ENCODE measurements at regions not wholly inside any gene's neighbourhood (a gene's known extent, or its start where the extent isn't known, plus 50 kb on each side); places are given as distances from the start of the nearest gene placed in this dataset.

GRCh38 chr6:65876668-65877067 is 169.6 kb upstream of the EYS start:
- Mint-ChIP-seq H3K27me3 (no peaks in the 10 kb centered on the region), H3K27ac (no peak overlapping the region), H3K36me3 (ENCODE audit: low read depth) (no peaks in the 10 kb centered on the region), H3K4me1 (ENCODE audit: low read depth) (no peaks in the 10 kb centered on the region), H3K9me3 (no peaks in the 10 kb centered on the region), H3K4me3 (no peak overlapping the region)
- intact Hi-C loops (cut with micrococcal nuclease) = no loop called here

DNA sequence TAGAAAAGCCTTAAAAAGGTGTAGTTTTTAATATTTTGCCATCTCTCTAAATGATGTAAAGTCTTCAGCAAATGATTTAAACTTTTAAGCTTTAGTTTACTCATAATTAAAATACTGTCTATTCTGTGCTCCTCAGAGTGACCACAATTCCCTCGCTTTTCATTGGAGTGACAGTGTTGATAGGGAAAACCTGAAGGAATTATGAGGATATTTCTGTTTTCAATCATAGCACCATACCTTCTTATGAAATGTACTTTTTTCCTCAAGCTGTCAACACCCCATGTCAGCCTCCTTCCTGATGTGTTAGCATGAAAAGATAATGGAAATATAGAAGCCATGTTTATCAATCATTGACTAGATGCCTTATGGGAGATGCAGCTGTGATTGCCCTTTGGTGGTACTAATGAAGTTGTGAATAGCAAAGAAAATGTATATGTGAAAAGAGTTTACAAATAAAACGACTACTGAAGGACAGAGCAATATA is 145.4 kb upstream of the EYS start:
- no peak overlapping the region for H3K27ac Mint-ChIP-seq

GRCh38 chr6:65830151-65830550 is 123.1 kb upstream of the EYS start:
- intact Hi-C loops (cut with micrococcal nuclease) = no loop called here
- H3K4me3 Mint-ChIP-seq = no peak overlapping the region
- H3K9me3 Mint-ChIP-seq = peaks cover 25% of the 10 kb centered on the region
- no peaks in the 10 kb centered on the region for H3K36me3 Mint-ChIP-seq (ENCODE audit: low read depth)
- no peak overlapping the region for H3K27ac Mint-ChIP-seq
- H3K27me3 Mint-ChIP-seq = no peaks in the 10 kb centered on the region
- no peaks in the 10 kb centered on the region for H3K4me1 Mint-ChIP-seq (ENCODE audit: low read depth)

More for the DNA sequence above, 145.4 kb upstream of the EYS start:
- Mint-ChIP-seq H3K4me3 (no peak overlapping the region), H3K36me3 (ENCODE audit: low read depth) (no peaks in the 10 kb centered on the region), H3K4me1 (ENCODE audit: low read depth) (no peaks in the 10 kb centered on the region), H3K27me3 (no peaks in the 10 kb centered on the region), H3K9me3 (peaks cover 22% of the 10 kb centered on the region)
- intact Hi-C loops (cut with micrococcal nuclease) = no loop called here

GRCh38 chr6:65819152-65819551 is 112.1 kb upstream of the EYS start:
- intact Hi-C loops (cut with micrococcal nuclease) = no loop called here
- Mint-ChIP-seq H3K4me3 (no peak overlapping the region), H3K9me3 (peaks cover 16% of the 10 kb centered on the region), H3K36me3 (ENCODE audit: low read depth) (no peaks in the 10 kb centered on the region), H3K4me1 (ENCODE audit: low read depth) (no peaks in the 10 kb centered on the region), H3K27ac (no peak overlapping the region), H3K27me3 (no peaks in the 10 kb centered on the region)

DNA sequence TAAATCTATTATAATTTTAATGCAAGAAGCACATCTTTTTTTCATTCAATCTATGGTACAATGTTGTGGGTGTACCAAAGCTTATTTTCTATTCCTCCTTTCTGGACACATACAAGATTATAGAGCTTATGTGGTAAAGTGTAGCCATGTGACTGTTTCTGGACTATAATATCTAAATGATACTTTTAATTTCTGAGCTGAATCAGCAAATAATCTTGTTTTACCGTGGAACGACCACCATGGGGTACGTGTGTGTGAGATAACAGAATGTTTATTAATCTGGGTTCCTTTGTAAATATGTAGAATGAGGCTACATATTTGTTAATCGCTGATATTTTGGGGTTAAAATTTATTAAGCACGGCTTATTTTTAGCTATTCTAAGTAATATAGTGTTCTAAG is 111.5 kb upstream of the EYS start:
- Mint-ChIP-seq H3K4me1 (ENCODE audit: low read depth) (no peaks in the 10 kb centered on the region), H3K36me3 (ENCODE audit: low read depth) (no peaks in the 10 kb centered on the region), H3K27ac (no peak overlapping the region), H3K4me3 (no peak overlapping the region), H3K9me3 (peaks cover 16% of the 10 kb centered on the region), H3K27me3 (no peaks in the 10 kb centered on the region)
- intact Hi-C loops (cut with micrococcal nuclease) = no loop called here

GRCh38 chr6:65816991-65817390 is 110.0 kb upstream of the EYS start:
- Mint-ChIP-seq H3K36me3 (ENCODE audit: low read depth) (no peaks in the 10 kb centered on the region), H3K4me3 (no peak overlapping the region), H3K9me3 (peaks cover 16% of the 10 kb centered on the region), H3K4me1 (ENCODE audit: low read depth) (no peaks in the 10 kb centered on the region), H3K27ac (no peak overlapping the region), H3K27me3 (no peaks in the 10 kb centered on the region)
- intact Hi-C loops (cut with micrococcal nuclease) = no loop called here

DNA sequence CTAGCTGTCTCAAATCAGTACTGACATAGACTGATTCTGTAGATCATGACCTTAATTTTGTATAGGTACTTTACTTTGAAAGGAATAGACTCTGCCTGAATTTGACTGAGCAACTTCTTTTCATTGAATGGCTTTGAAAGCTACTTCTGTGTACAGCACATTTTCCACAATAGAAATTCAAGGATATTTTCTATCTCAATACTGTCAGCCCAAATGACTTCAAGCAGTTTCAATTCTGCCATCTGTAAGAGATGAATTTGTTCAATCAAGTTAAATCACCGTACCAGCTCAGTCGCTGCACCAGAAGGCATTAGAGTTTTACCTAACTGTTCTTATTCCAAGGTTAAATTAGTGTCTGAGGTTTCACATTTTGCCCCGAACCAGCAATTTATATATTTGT is 107.0 kb upstream of the EYS start:
- H3K27ac Mint-ChIP-seq = no peak overlapping the region
- no peak overlapping the region for H3K4me3 Mint-ChIP-seq
- H3K36me3 Mint-ChIP-seq (ENCODE audit: low read depth) = no peaks in the 10 kb centered on the region
- intact Hi-C loops (cut with micrococcal nuclease) = no loop called here
- H3K4me1 Mint-ChIP-seq (ENCODE audit: low read depth) = no peaks in the 10 kb centered on the region
- H3K9me3 Mint-ChIP-seq = no peaks in the 10 kb centered on the region
- H3K27me3 Mint-ChIP-seq = no peaks in the 10 kb centered on the region

- no peaks in the 10 kb centered on the region for H3K36me3 Mint-ChIP-seq (ENCODE audit: low read depth)
- H3K27me3 Mint-ChIP-seq = no peaks in the 10 kb centered on the region
- H3K4me3 Mint-ChIP-seq = no peak overlapping the region
- H3K4me1 Mint-ChIP-seq (ENCODE audit: low read depth) = no peaks in the 10 kb centered on the region
- peaks cover 6% of the 10 kb centered on the region for H3K9me3 Mint-ChIP-seq
- intact Hi-C loops (cut with micrococcal nuclease) = no loop called here
- H3K27ac Mint-ChIP-seq = no peak overlapping the region
Observed at GRCh38 chr6:65803186-65803585, 96.2 kb upstream of the EYS start.

GRCh38 chr6:65799389-65799788 is 92.4 kb upstream of the EYS start:
- H3K4me1 Mint-ChIP-seq (ENCODE audit: low read depth) = no peaks in the 10 kb centered on the region
- H3K4me3 Mint-ChIP-seq = no peak overlapping the region
- no peaks in the 10 kb centered on the region for H3K9me3 Mint-ChIP-seq
- no peaks in the 10 kb centered on the region for H3K27me3 Mint-ChIP-seq
- no peak overlapping the region for H3K27ac Mint-ChIP-seq
- intact Hi-C loops (cut with micrococcal nuclease) = no loop called here
- H3K36me3 Mint-ChIP-seq (ENCODE audit: low read depth) = no peaks in the 10 kb centered on the region

DNA sequence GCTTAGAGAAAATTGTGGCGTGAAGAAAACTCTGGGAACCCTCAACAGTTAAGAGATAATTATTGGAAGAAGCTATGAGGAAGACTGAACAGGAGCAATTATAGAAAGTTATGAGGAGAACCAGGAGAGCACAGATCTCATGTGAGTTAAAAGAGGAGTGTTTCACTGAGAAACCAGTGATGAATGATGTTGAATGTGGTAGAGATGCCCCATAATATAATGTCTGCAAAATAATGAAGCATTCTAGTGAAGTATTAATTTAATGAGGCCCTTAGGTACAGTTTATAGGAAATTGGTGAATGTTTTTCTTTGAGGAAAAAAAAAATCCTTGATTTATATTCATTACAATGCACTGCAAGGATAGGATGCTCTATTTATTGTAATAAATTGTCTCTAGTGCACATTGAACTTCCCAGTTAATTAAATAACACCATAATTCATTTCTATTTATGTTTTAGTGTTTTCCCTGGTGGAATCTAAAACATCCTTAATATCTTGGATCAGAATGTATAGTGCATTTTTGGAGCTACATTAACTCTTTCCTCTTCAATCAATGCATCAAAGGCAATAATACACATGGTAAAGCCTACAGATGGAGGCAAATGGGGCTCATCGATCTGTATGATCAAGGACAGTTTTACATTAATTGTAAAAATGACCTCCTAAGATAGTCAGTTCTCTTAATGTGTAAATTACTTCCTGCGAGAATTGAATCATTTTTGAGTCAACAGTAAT is 91.4 kb upstream of the EYS start:
- no peaks in the 10 kb centered on the region for H3K4me1 Mint-ChIP-seq (ENCODE audit: low read depth)
- intact Hi-C loops (cut with micrococcal nuclease) = no loop called here
- H3K36me3 Mint-ChIP-seq (ENCODE audit: low read depth) = no peaks in the 10 kb centered on the region
- no peak overlapping the region for H3K4me3 Mint-ChIP-seq
- H3K27me3 Mint-ChIP-seq = no peaks in the 10 kb centered on the region
- H3K9me3 Mint-ChIP-seq = no peaks in the 10 kb centered on the region
- H3K27ac Mint-ChIP-seq = no peak overlapping the region

DNA sequence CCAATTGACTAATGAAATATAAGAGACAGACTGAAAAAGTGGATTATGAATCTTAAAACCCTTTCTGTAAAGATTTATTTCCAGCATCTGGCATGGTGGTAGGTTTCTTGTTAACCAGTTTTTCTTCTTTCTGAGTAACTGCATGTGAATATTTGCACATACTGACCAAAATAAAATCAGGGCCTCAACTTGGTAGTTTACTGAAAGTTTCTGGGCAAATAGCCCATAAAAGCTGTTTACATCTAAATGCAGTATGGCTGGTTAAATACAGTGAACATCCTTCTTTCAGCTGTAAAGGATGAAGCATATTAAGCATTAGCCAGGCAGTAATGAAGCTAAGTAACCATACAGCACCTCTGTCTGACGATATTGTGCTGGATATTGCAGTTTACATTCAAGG is 83.6 kb upstream of the EYS start:
- intact Hi-C loops (cut with micrococcal nuclease) = no loop called here
- H3K9me3 Mint-ChIP-seq = peaks cover 18% of the 10 kb centered on the region
- H3K27ac Mint-ChIP-seq = no peak overlapping the region
- H3K27me3 Mint-ChIP-seq = no peaks in the 10 kb centered on the region
- H3K4me1 Mint-ChIP-seq (ENCODE audit: low read depth) = no peaks in the 10 kb centered on the region
- H3K4me3 Mint-ChIP-seq = no peak overlapping the region
- H3K36me3 Mint-ChIP-seq (ENCODE audit: low read depth) = no peaks in the 10 kb centered on the region

GRCh38 chr6:65787787-65788186 is 80.8 kb upstream of the EYS start:
- Mint-ChIP-seq H3K27ac (no peak overlapping the region), H3K4me1 (ENCODE audit: low read depth) (no peaks in the 10 kb centered on the region), H3K4me3 (no peak overlapping the region), H3K9me3 (peaks cover 32% of the 10 kb centered on the region), H3K27me3 (no peaks in the 10 kb centered on the region), H3K36me3 (ENCODE audit: low read depth) (no peaks in the 10 kb centered on the region)
- intact Hi-C loops (cut with micrococcal nuclease) = no loop called here

- H3K27ac Mint-ChIP-seq = no peak overlapping the region
- no peak overlapping the region for H3K4me3 Mint-ChIP-seq
- no peaks in the 10 kb centered on the region for H3K36me3 Mint-ChIP-seq (ENCODE audit: low read depth)
- no peaks in the 10 kb centered on the region for H3K4me1 Mint-ChIP-seq (ENCODE audit: low read depth)
- peaks cover 32% of the 10 kb centered on the region for H3K9me3 Mint-ChIP-seq
- intact Hi-C loops (cut with micrococcal nuclease) = no loop called here
- no peaks in the 10 kb centered on the region for H3K27me3 Mint-ChIP-seq
Observed at GRCh38 chr6:65786815-65787214, 79.8 kb upstream of the EYS start.

GRCh38 chr6:65780691-65781090 is 73.7 kb upstream of the EYS start:
- H3K9me3 Mint-ChIP-seq = peaks cover 24% of the 10 kb centered on the region

GRCh38 chr6:65776332-65776731 is 69.3 kb upstream of the EYS start:
- Mint-ChIP-seq H3K4me1 (ENCODE audit: low read depth) (no peaks in the 10 kb centered on the region), H3K27me3 (no peaks in the 10 kb centered on the region)

More at GRCh38 chr6:65780691-65781090, 73.7 kb upstream of the EYS start:
- no peaks in the 10 kb centered on the region for H3K27me3 Mint-ChIP-seq
- H3K4me1 Mint-ChIP-seq (ENCODE audit: low read depth) = no peaks in the 10 kb centered on the region
- intact Hi-C loops (cut with micrococcal nuclease) = no loop called here
- H3K36me3 Mint-ChIP-seq (ENCODE audit: low read depth) = no peaks in the 10 kb centered on the region
- H3K4me3 Mint-ChIP-seq = no peak overlapping the region
- no peak overlapping the region for H3K27ac Mint-ChIP-seq

More at GRCh38 chr6:65776332-65776731, 69.3 kb upstream of the EYS start:
- H3K4me3 Mint-ChIP-seq = no peak overlapping the region
- peaks cover 31% of the 10 kb centered on the region for H3K9me3 Mint-ChIP-seq
- H3K27ac Mint-ChIP-seq = no peak overlapping the region
- no peaks in the 10 kb centered on the region for H3K36me3 Mint-ChIP-seq (ENCODE audit: low read depth)
- intact Hi-C loops (cut with micrococcal nuclease) = no loop called here
